Large intestine (tissue), 3 donors: ENCODE measurements at regions not wholly inside any gene's neighbourhood (a gene's known extent, or its start where the extent isn't known, plus 50 kb on each side); places are given as distances from the start of the nearest gene placed in this dataset.

Source experiments
- DNase-seq, 2 donors: peaks; one replicate each; pipeline versions ENCODE4 v3.0.0 to v3.0.0-alpha.2; 2013
- H3K27ac ChIP-seq: one replicate; pipeline ENCODE4 v1.5.1; 2013; ENCODE audit warnings: low read length
- H3K27me3 ChIP-seq: 2 replicates; pipeline ENCODE4 v1.6.1; 2013; ENCODE audit warnings: low read length; ENCODE audit not compliant: control insufficient read depth, insufficient read depth
- H3K36me3 ChIP-seq: 2 replicates; pipeline ENCODE4 v1.6.1; 2013; ENCODE audit warnings: low read length; ENCODE audit not compliant: control insufficient read depth, insufficient read depth
- H3K4me1 ChIP-seq: one replicate; pipeline ENCODE4 v1.6.1; 2013; ENCODE audit warnings: low read length; ENCODE audit not compliant: control insufficient read depth, insufficient read depth
- H3K4me3 ChIP-seq: one replicate; pipeline ENCODE4 v1.5.1; 2013; ENCODE audit warnings: low read length
- H3K9me3 ChIP-seq: one replicate; pipeline ENCODE4 v1.6.1; 2013; ENCODE audit warnings: mild to moderate bottlenecking, low read depth, low read length, moderate library complexity; ENCODE audit not compliant: control insufficient read depth
- WGBS: methylation state at CpG from one replicate; pipeline ENCODE4 v1.1.5; 2013; ENCODE audit warnings: low lambda C conversion rate; ENCODE audit not compliant: insufficient coverage; 5-methylcytosine and 5-hydroxymethylcytosine counted together

DNA sequence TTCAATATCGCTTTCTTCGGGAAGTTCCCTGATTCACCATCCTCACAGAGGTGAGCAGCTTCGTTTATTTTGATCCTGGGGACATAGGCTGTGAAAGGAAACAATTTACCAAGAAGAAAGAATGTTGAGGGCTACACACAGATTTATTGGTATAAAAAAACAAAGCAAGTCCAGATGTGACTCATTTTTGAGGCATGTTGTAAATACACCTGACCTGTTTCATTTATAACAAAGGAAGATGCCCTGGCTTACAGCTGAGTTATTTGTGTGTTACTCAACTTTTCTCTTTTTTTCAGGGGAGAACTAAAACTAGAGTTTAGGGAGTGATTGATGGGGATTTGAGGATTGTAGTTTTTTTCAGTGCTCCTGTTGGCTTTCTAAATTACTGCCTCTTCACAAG lies 489.5 kb downstream of the CBLN4 start:
- WGBS, result 26% methylated on average over 3 of the region's 3 CpGs
- no peak for DNase-seq
- Histone ChIP-seq H3K9me3 (no peaks in the 10 kb centered on the region), H3K27ac (no peak overlapping the region), H3K4me3 (no peak overlapping the region), H3K36me3 (no peaks in the 10 kb centered on the region), H3K4me1 (no peaks in the 10 kb centered on the region), H3K27me3 (no peaks in the 10 kb centered on the region)

DNA sequence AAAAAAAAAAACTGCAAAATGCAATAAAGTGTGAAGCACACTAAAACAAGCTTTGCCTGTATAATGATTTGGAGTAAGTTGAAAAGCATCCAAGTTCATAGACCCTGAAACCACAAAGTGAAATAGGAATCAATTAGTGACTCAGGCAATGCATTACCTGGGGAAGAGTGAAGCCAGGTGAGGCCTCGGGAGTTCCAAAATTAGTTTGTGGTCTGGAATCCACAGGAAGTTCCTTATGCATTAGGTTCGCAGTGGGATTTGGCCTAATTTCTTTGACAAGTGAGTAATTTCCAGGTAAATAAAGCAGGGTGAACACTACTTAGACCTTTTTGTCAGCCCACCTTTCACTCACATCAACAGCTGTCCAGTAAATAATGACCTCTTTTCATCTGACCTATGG lies 490.8 kb downstream of the CBLN4 start:
- Histone ChIP-seq H3K4me3 (no peak overlapping the region), H3K36me3 (no peaks in the 10 kb centered on the region), H3K27me3 (no peaks in the 10 kb centered on the region), H3K27ac (no peak overlapping the region), H3K9me3 (no peaks in the 10 kb centered on the region), H3K4me1 (no peaks in the 10 kb centered on the region)
- no CpG with 5 or more reads among the region's 2 CpGs for WGBS
- DNase-seq, result no peak

DNA sequence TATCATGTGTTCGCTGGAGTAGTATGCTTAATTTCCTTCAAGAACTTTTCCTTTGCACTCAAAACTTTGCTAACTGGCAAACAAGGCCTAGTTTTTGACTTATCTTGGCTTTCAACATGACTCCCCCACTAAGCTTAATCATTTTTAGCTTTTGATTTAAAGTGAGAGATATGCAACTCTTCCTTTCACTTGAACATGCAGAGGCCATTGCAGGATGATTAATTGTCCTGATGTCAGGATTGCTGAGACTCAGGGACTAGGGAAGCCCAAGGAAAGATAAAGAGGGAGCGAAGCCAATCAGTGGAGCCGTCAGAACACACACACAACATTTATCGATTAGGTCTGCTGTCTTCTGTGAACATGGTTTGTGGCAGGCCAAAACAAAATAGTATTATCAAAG lies 491.4 kb downstream of the CBLN4 start:
- Histone ChIP-seq H3K9me3 (no peaks in the 10 kb centered on the region), H3K4me3 (no peak overlapping the region), H3K36me3 (no peaks in the 10 kb centered on the region), H3K4me1 (no peaks in the 10 kb centered on the region), H3K27me3 (no peaks in the 10 kb centered on the region), H3K27ac (no peak overlapping the region)
- no peak for DNase-seq
- WGBS, result no CpG with 5 or more reads among the region's 4 CpGs

DNA sequence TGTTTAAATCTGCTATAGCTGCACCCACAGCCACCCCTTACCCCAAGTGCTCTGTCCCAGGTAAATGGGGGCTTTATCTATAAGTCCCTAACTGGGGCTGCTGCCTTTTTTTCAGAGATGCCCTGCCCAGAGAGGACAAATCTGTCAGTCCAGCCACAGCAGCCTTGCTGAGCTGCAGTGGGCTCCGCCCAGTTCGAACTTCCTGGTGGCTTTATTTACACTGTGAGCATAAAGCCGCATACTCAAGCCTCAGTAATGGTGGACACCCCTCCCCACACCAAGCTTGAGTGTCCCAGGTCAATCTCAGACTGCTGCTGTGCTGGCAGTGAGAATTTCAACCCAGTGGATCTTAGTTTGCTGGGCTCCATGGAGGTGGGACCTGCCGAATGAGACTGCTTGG lies 505.2 kb downstream of the CBLN4 start:
- no peak overlapping the region for H3K4me3 ChIP-seq
- H3K27me3 ChIP-seq, result no peaks in the 10 kb centered on the region
- no peak for DNase-seq
- H3K9me3 ChIP-seq, result no peaks in the 10 kb centered on the region
- H3K4me1 ChIP-seq, result no peaks in the 10 kb centered on the region
- no peaks in the 10 kb centered on the region for H3K36me3 ChIP-seq
- no peak overlapping the region for H3K27ac ChIP-seq
- no CpG with 5 or more reads among the region's 4 CpGs for WGBS

DNA sequence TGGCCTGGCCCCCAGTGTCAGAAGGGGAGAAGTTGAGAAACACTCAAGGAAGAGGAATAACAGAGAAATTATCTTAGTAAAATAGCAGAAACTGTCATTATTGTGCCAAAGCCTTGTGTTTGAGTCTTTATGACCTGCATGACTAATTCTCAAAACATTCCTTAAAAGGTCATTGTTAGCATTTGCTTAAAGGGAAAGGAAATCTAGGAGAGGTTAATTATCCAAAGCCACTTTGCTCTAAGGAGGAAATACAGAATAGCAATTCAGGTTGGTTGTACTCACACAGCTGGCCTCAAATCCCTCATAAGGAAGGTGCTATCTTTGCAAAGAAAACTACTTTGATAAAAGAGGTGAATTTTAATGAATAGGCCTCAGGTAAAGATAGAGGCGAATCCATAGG lies 516.7 kb downstream of the CBLN4 start:
- no peak overlapping the region for H3K27ac ChIP-seq
- DNase-seq, result no peak
- no peaks in the 10 kb centered on the region for H3K36me3 ChIP-seq
- no peaks in the 10 kb centered on the region for H3K27me3 ChIP-seq
- no peaks in the 10 kb centered on the region for H3K4me1 ChIP-seq
- WGBS, result 57% methylated on average over 1 of the region's 1 CpG
- no peaks in the 10 kb centered on the region for H3K9me3 ChIP-seq
- H3K4me3 ChIP-seq, result no peak overlapping the region

DNA sequence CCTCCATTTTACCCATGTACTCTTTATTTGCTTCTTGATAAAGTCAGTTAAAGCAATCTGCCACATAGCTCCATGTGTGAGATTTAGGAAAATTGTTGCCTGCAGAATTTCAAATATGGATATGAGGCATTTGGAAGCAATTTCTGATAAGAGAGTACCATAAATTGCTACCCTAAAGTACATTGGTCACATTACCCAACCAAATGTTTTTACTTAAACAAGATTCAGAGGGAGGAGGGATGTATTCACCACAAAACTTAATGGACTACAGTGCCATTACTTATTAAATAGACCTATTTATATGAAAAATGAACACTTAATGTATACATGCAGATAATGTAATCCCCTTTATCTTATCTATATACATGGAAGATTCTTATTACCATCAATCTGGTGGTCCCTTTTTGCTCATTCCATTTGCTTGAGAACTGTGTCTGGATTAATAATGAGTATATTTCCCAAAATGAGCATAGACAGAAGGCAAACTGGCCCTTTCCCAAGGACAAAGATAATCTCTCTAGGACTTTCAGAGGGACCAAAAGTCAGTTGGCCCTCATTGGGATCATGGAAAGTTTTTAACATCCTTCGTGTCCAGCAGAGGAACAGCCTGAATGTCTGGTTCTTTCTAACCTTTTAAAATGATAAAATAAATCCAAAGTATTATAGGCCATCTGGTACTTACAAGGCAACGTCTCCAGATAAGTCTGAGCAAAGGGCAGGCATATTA lies 526.4 kb downstream of the CBLN4 start:
- DNase-seq, result no peak
- Histone ChIP-seq H3K4me3 (no peak overlapping the region), H3K4me1 (no peaks in the 10 kb centered on the region), H3K27me3 (no peaks in the 10 kb centered on the region), H3K36me3 (no peaks in the 10 kb centered on the region), H3K27ac (no peak overlapping the region), H3K9me3 (no peaks in the 10 kb centered on the region)
- 67% methylated on average over 1 of the region's 2 CpGs for WGBS

DNA sequence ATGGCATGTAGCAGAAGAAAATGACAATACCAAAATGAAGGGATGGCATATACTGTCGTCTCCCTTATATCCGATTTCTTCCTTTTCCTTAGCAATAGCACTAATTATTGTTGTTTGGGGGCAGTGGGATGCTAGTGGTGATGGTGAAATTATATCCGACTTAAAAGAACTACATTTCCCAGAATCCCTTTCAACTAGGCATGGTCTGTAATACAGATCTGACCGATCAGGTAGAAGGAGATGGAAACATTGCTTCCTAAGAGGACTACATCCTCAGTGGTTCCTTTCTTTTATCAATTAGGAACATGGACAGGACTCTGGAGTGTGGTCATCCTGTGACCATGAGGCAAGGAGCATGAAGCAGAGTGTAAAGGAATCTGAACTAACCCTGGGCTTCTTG lies 532.6 kb downstream of the CBLN4 start:
- H3K27me3 ChIP-seq, result no peaks in the 10 kb centered on the region
- H3K27ac ChIP-seq, result no peak overlapping the region
- no peak overlapping the region for H3K4me3 ChIP-seq
- no peak for DNase-seq
- no peaks in the 10 kb centered on the region for H3K36me3 ChIP-seq
- H3K9me3 ChIP-seq, result no peaks in the 10 kb centered on the region
- WGBS, result no CpG with 5 or more reads among the region's 4 CpGs
- no peaks in the 10 kb centered on the region for H3K4me1 ChIP-seq

DNA sequence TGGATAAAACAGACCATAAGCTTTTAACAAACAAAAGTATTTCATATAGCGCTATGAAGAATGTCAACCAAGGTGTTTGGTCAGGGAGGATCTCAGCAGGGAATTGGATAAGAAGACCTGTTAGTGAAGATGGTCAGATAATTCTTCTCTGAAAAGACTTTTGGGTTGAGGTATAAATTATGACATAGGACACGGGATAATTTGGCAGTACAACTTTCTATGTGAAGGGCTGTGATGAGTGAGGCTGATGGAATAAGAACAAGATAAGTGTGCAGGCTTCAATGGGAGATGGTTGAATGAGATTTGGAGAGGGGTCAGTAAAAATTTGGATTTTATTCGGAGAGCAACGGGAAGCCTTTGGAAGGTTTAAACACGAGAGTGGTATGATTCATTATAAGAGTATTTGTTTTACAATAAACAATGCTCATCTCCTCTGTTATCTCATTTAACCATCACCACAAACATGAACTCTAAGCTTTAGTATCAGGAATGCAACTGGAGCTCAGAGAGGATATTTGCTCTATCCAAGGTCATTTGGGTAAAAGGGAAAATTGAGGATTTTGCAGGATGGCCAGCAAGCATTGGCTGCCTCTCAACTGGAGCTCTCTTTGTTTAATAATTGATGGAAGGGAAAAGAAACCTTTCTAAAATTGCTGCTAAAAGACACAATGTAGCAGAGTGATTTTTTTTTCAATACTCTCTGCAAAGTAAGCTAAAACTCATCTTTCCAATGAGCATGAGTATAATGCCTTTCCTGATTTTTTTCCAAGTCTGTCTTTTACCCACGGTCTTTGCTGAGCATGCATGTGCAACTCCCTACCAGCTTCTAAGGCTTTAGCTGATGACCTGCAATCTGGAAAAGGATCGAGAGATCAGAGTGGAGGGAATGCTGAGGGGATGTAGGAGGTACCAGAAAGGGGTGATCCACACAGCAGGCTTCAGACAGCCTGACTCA lies 534.0 kb downstream of the CBLN4 start:
- Histone ChIP-seq H3K36me3 (no peaks in the 10 kb centered on the region), H3K27ac (no peak overlapping the region), H3K4me1 (no peaks in the 10 kb centered on the region), H3K27me3 (no peaks in the 10 kb centered on the region), H3K4me3 (no peak overlapping the region), H3K9me3 (no peaks in the 10 kb centered on the region)
- WGBS, result 20% methylated on average over 2 of the region's 7 CpGs
- DNase-seq, result no peak

DNA sequence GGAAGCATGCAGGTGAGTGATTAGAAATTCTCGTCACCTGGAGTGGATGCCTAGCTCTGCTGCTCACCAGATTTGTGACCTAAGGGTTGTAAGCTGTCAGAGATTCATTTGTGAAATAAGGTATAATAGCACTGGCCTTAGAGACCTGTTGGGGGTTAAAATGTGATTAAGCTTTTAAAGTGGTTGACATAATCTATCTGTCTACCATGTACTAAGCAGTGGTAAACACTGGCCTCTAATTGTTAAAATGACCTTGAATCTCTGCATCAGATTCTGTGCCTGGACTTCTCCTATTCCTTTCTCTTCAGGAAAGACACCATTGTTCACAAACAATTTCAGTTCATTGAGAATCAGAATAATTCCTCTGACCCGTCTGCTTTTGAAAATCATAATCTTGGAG lies 536.2 kb downstream of the CBLN4 start:
- no peak for DNase-seq
- no CpG with 5 or more reads among the region's 2 CpGs for WGBS
- H3K27ac ChIP-seq, result no peak overlapping the region
- H3K36me3 ChIP-seq, result no peaks in the 10 kb centered on the region
- no peaks in the 10 kb centered on the region for H3K27me3 ChIP-seq
- no peaks in the 10 kb centered on the region for H3K9me3 ChIP-seq
- H3K4me1 ChIP-seq, result no peaks in the 10 kb centered on the region
- H3K4me3 ChIP-seq, result no peak overlapping the region

DNA sequence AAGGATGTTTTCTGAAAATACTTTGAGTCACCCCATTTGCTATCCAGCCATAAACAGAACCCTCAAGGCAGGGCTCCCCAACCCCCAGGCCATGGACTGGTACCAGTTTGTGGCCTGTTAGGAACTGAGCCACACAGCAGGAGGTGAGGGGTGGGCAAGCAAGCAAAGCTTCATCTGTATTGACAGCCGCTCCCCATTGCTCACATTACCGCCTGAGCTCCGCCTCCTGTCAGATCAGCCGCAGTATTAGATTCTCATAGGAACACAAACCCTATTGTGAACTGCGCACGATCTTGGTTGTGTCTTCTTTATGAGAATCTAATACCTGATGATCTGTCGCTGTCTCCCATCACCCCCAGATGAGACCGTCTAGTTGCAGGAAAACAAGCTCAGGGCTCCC lies 543.8 kb downstream of the CBLN4 start:
- Histone ChIP-seq H3K4me3 (no peak overlapping the region), H3K27me3 (no peaks in the 10 kb centered on the region), H3K4me1 (no peaks in the 10 kb centered on the region), H3K36me3 (no peaks in the 10 kb centered on the region), H3K9me3 (no peaks in the 10 kb centered on the region), H3K27ac (no peak overlapping the region)
- DNase-seq, result no peak
- no CpG with 5 or more reads among the region's 8 CpGs for WGBS
